HCT116 (cell line): ENCODE measurements at regions not wholly inside any gene's neighbourhood (a gene's known extent, or its start where the extent isn't known, plus 50 kb on each side); places are given as distances from the start of the nearest gene placed in this dataset.
"Not testable (repeated sequence)": the region's sequence is repeated elsewhere in the genome, so short reads cannot be mapped to it uniquely, and the experiment has no call there.

Experiments
- ATAC-seq: fragments of 200-7000 bp; cut with Tn5 transposase; 2 replicates; pipeline ENCODE4 v1.9.1; 2020; ENCODE audit warnings: mild to moderate bottlenecking, moderate library complexity
- BruUV-seq: library from RNA; stranded (reverse); fragments of 400-500 nt; replicated peaks from 2 replicates; lab custom pipeline; 2021; lab: Mats Ljungman, UMichigan
- CTCF ChIA-PET: fragments of 300-600 bp; sonication (Branson Sonifier 250); formaldehyde crosslinking; loops from one replicate; lab custom pipeline; 2021; ENCODE audit warnings: antibody characterized with exemption; lab: Charles Lee
- POLR2A ChIA-PET: fragments of 300-600, 350-600 bp; sonication (Branson Sonifier 250); formaldehyde crosslinking; loops from one replicate; lab custom pipeline; 2021; ENCODE audit warnings: antibody characterized with exemption; lab: Charles Lee
- RAD21 ChIA-PET, 2 experiments: fragments of 300-600 bp; sonication (Branson Sonifier 250); formaldehyde crosslinking; loops; one replicate each; lab custom pipeline; 2023; ENCODE audit warnings: low total read pairs in 2 of 2; ENCODE audit not compliant: uncharacterized antibody in 2 of 2, unreplicated experiment in 2 of 2, low non-redundant PET in 1 of 2; lab: Charles Lee
- DNase-seq: peaks from one replicate; pipeline ENCODE4 v3.0.0-alpha.2; 2010; ENCODE audit warnings: low read depth, low spot score
- H2AFZ ChIP-seq: fragments of 200-600 bp; shearing (Covaris generic), sonication (generic); 2 replicates; pipeline ENCODE4 v1.6.1; 2017; ENCODE audit warnings: low read depth, mixed run types, mixed read lengths, antibody characterized with exemption, low read length; ENCODE audit not compliant: poor library complexity, severe bottlenecking
- H3K27ac ChIP-seq: 2 replicates; pipeline ENCODE4 v1.5.1; 2012; ENCODE audit warnings: low read depth, low read length
- H3K27me3 ChIP-seq: fragments of 200-600 bp; sonication (generic); 2 replicates; pipeline ENCODE4 v1.6.1; 2016; ENCODE audit warnings: mixed run types, low read length, mixed read lengths; ENCODE audit not compliant: insufficient read depth
- H3K36me3 ChIP-seq, 2 experiments: fragments of 200-500 bp in 1 of 2; fragments of 200-600 bp in 1 of 2; sonication (Bioruptor generic) in 1 of 2; sonication (generic) in 1 of 2; 2 replicates each; pipeline versions ENCODE4 v1.5.1 to v1.6.1; 2014 to 2016; ENCODE audit warnings: low read length in 2 of 2, inconsistent platforms in 1 of 2, mixed read lengths in 1 of 2, mixed run types in 1 of 2; ENCODE audit not compliant: insufficient read depth in 2 of 2, control insufficient read depth in 1 of 2
- H3K4me1 ChIP-seq, 2 experiments: fragments of 200-600 bp in 1 of 2; sonication (generic) in 1 of 2; 2 replicates each; pipeline versions ENCODE4 v1.5.1 to v1.6.1; 2012 to 2017; ENCODE audit warnings: low read length in 2 of 2, inconsistent platforms in 1 of 2, mild to moderate bottlenecking in 1 of 2, mixed read lengths in 1 of 2, mixed run types in 1 of 2, moderate library complexity in 1 of 2; ENCODE audit not compliant: insufficient read depth in 2 of 2, control insufficient read depth in 1 of 2
- H3K4me2 ChIP-seq: fragments of 200-600 bp; sonication (generic); 2 replicates; pipeline ENCODE4 v1.6.1; 2017; ENCODE audit warnings: mixed run types, low read length, mixed read lengths
- H3K4me3 ChIP-seq, 2 experiments: fragments of 200-600 bp in 1 of 2; sonication (generic) in 1 of 2; replicated peaks in 1 of 2; 2 replicates each; pipeline ENCODE4 v1.5.1; 2011 to 2016; ENCODE audit warnings: low read length in 2 of 2, control low read depth in 1 of 2, low read depth in 1 of 2, mild to moderate bottlenecking in 1 of 2, mixed read lengths in 1 of 2, mixed run types in 1 of 2
- H3K79me2 ChIP-seq: fragments of 200-600 bp; sonication (generic); 2 replicates; pipeline ENCODE4 v1.6.1; 2017; ENCODE audit warnings: mild to moderate bottlenecking, mixed run types, low read length, moderate library complexity, mixed read lengths; ENCODE audit not compliant: insufficient read depth
- H3K9ac ChIP-seq: fragments of 200-600 bp; sonication (generic); 2 replicates; pipeline ENCODE4 v1.6.1; 2016; ENCODE audit warnings: low read length, mixed read lengths
- H3K9me2 ChIP-seq: fragments of 200-600 bp; sonication (generic), shearing (Covaris generic); 2 replicates; pipeline ENCODE4 v1.6.1; 2017; ENCODE audit warnings: mixed run types, mild to moderate bottlenecking, moderate library complexity; ENCODE audit not compliant: insufficient read depth
- H3K9me3 ChIP-seq, 2 experiments: fragments of 200-500 bp in 1 of 2; fragments of 200-600 bp in 1 of 2; sonication (Bioruptor generic) in 1 of 2; sonication (generic) in 1 of 2; 2 replicates each; pipeline ENCODE4 v1.6.1; 2014 to 2017; ENCODE audit warnings: low read length in 2 of 2, mixed read lengths in 2 of 2, inconsistent platforms in 1 of 2, low read depth in 1 of 2, mild to moderate bottlenecking in 1 of 2, mixed run types in 1 of 2, moderate library complexity in 1 of 2; ENCODE audit not compliant: control insufficient read depth in 1 of 2, insufficient read depth in 1 of 2
- H4K20me1 ChIP-seq: fragments of 200-600 bp; sonication (generic), shearing (Covaris generic); 2 replicates; pipeline ENCODE4 v1.6.1; 2017; ENCODE audit warnings: mixed run types, mild to moderate bottlenecking, moderate library complexity; ENCODE audit not compliant: insufficient read depth
- FOSL1 ChIP-seq: IDR thresholded peaks from 2 replicates; pipeline ENCODE4 v1.6.1; 2012; ENCODE audit warnings: low read depth
- REST ChIP-seq: IDR thresholded peaks from 2 replicates; pipeline ENCODE4 v1.6.1; 2012; ENCODE audit warnings: low read depth
- TCF7L2 ChIP-seq: IDR thresholded peaks from 2 replicates; pipeline ENCODE4 v1.7.0; 2011; ENCODE audit warnings: borderline replicate concordance, inconsistent platforms; ENCODE audit not compliant: insufficient read depth, insufficient read length; ENCODE audit errors: extremely low read depth
- YY1 ChIP-seq: IDR thresholded peaks from 2 replicates; pipeline ENCODE4 v1.6.1; 2011; ENCODE audit warnings: low read length, low read depth, moderate library complexity, mild to moderate bottlenecking; ENCODE audit not compliant: insufficient replicate concordance; ENCODE audit errors: extremely low read depth
- intact Hi-C: fragments of 100-400 bp; cut with micrococcal nuclease; formaldehyde crosslinking; loops from 2 replicates; pipeline ENCODE4 v1.10.0; 2022
- TF ChIP-seq, protein P1 (sequence below): IDR thresholded peaks from 2 replicates; pipeline ENCODE4 v1.6.1; 2012

DNA sequence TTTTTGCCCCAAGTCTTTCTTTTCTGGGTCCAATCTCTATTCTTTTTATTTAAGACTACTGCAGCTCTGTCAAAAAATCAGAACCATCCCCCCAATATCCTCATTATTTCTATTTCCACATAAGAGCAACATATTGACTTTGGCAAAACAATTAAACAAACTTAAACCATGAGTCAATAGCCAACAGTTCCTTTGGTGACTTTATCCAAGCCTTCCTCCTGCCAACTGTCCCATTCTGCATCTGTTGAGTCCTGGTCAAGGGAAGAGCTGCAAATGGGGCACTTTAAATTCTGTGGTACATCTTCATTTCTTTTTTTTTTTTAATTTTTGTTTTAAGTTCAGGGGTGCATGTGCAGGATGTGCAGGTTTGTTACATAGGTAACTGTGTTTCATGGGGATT, 1875.0 kb upstream of the PCDH7 start (continued):
- TF ChIP-seq REST: no peak
- TF ChIP-seq, protein P1, sequence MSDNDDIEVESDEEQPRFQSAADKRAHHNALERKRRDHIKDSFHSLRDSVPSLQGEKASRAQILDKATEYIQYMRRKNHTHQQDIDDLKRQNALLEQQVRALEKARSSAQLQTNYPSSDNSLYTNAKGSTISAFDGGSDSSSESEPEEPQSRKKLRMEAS: no peak
- no peak for TF ChIP-seq TCF7L2
- no peak for TF ChIP-seq YY1
- TF ChIP-seq FOSL1: no peak

GRCh38 chr4:28857028-28857427, 1863.1 kb upstream of the PCDH7 start:
- DNase-seq, H3K4me2 ChIP-seq, CTCF ChIA-PET, ATAC-seq, H3K9ac ChIP-seq, intact Hi-C loops, RAD21 ChIA-PET, H3K79me2 ChIP-seq, BruUV-seq, H3K27me3 ChIP-seq, POLR2A ChIA-PET, H3K9me3 ChIP-seq, H3K27ac ChIP-seq, H2AFZ ChIP-seq, H3K36me3 ChIP-seq, H3K4me1 ChIP-seq, H3K4me3 ChIP-seq, H3K9me2 ChIP-seq, H4K20me1 ChIP-seq: not testable (repeated sequence)
